GM21619 (cell line): ENCODE measurements at regions not wholly inside any gene's neighbourhood (a gene's known extent, or its start where the extent isn't known, plus 50 kb on each side); places are given as distances from the start of the nearest gene placed in this dataset.
A peak's percentile ranks its signal among the peaks of the same experiment; 100 is the strongest.
"Not testable (repeated sequence)": the region's sequence is repeated elsewhere in the genome, so short reads cannot be mapped to it uniquely, and the experiment has no call there.

Experiments used
- ATAC-seq: cut with Tn5 transposase; IDR thresholded peaks from one replicate; pipeline ENCODE4 v1.9.1; 2021; ENCODE audit not compliant: unreplicated experiment

DNA sequence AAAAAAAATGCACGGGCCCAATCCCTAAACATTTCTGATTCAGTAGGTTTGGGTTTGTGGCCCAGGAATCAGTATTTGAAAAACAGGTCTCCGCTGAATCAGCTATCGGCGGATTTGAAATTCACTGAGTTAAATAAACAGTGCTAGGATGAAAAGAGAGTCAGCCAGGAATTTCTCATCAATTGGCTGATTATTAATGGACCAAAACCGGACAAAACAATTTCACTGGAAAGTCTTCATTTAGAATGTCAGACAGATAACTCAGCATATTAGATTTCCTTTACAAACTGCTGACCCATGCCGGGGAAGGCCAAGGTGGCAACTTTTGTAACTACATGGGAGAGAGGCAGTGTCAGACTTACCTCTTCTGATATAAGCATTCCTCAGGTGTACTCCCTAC lies 99.4 kb upstream of the LSM6 start:
- no peak for ATAC-seq

GRCh38 chr4:146073517-146073916 lies 102.0 kb upstream of the LSM6 start:
- peak; percentile 78 for ATAC-seq

GRCh38 chr4:146072376-146072775 lies 103.1 kb upstream of the LSM6 start:
- ATAC-seq: no peak

DNA sequence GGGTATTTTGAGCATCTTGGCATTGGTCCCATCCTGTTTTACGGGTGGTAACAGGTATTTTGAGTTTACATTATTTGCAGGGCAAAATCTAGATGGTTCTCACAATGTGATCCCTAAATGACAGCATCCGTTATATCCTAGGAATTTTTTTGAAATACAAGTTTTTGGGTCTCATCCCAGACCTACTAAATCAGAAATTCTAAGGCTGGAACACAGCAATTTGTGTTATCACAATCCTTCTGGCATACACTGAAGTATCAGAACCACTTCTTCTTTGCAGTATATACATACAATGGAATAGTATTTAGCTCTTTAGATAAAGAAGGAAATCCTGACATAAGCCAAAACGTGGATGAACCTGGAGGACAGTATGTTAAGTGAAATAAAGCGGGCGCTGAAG lies 104.1 kb upstream of the LSM6 start:
- ATAC-seq: no peak

- no peak for ATAC-seq
Observed at GRCh38 chr4:146063143-146063542, 112.4 kb upstream of the LSM6 start.

DNA sequence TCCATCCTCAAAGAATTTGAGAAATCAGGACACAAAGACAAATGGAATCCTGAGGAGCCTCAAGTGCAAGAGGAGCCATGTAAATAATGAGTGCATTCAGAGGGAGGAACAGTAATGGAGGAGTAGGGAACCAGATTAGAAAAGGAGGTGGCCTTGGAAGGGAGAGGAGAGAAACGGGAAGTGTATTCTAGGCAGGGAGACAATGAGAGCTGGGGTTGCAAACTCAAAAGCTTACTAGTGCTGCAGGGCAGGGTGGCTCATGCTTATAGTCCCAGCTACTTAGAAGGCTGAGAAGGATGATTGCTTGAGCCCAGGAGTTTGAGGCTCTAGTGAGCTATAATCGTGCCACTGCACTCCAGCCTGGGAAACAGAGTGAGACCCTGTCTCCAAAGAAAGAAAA lies 113.2 kb upstream of the LSM6 start:
- no peak for ATAC-seq

- no peak for ATAC-seq
Observed at GRCh38 chr4:146061610-146062334, 113.7 kb upstream of the LSM6 start.

DNA sequence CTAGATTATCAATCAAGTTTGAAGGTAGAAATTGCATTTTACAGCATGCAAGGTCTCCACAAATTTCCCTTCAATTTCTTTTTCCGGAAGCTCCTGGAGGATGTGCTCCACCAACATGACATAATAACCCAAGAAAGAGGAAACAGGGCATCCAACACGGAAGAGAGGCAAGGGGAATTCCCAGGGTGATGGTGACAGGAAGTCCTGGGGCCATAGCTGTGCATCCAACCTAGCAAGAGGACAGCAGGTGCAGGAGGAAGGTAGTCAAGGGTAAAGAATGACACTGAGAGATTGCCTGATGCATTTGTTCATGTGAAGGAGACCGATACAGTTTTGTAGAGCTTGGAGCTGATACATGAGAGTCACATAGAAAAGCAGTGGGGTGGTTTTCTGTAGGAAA lies 115.7 kb upstream of the LSM6 start:
- ATAC-seq: peak; percentile 72

- ATAC-seq: peak; percentile 36
Observed at GRCh38 chr4:146059151-146059550, 116.4 kb upstream of the LSM6 start.

DNA sequence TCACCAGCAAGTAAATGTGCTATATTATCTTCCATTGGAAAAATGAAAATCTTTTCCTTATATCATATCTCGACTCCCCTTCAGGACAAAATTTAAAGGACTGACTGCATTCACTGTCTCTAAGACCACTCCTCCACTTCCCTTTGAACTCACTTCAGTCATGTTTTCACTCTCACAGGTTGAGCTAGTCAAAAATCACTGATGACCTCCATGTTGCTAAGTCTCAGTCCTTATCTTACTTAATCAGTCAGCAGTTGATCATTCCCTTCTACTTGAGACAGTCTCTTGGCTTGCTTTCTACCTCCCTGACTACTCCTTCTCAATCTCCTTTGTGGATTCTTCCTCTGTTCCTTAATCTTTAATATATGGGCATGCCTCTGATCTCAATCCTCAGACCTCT lies 117.0 kb upstream of the LSM6 start:
- no peak for ATAC-seq

- ATAC-seq: no peak
Observed at GRCh38 chr4:146054676-146055075, 116.1 kb upstream of the ZNF827 start.

DNA sequence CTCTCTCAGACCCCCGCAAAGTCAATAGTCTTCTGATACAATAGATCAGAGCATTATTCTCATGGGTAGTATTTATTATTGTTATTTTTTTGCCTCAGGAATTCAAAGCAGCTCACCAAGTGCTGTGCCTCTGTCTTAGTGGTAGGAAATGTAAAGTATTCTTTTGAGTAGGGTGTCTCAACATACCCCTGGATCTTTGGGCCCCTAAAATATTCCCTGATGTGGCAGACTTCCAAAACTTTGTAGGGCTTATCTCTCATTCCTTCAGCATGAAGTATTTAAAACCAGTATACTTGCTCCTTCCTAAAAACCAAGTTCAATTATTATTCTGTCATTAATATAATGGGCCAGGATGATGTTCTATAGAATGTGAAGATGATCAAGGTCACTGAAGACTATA lies 115.3 kb upstream of the ZNF827 start:
- ATAC-seq: no peak

- ATAC-seq: no peak
Observed at GRCh38 chr4:146051728-146052391, 113.2 kb upstream of the ZNF827 start.

GRCh38 chr4:146051223-146051622 lies 112.6 kb upstream of the ZNF827 start:
- no peak for ATAC-seq

- peak; percentile 85 for ATAC-seq
Observed at GRCh38 chr4:146049802-146050201, 111.2 kb upstream of the ZNF827 start.

GRCh38 chr4:146047768-146048167 lies 109.1 kb upstream of the ZNF827 start:
- not testable (repeated sequence) for ATAC-seq

DNA sequence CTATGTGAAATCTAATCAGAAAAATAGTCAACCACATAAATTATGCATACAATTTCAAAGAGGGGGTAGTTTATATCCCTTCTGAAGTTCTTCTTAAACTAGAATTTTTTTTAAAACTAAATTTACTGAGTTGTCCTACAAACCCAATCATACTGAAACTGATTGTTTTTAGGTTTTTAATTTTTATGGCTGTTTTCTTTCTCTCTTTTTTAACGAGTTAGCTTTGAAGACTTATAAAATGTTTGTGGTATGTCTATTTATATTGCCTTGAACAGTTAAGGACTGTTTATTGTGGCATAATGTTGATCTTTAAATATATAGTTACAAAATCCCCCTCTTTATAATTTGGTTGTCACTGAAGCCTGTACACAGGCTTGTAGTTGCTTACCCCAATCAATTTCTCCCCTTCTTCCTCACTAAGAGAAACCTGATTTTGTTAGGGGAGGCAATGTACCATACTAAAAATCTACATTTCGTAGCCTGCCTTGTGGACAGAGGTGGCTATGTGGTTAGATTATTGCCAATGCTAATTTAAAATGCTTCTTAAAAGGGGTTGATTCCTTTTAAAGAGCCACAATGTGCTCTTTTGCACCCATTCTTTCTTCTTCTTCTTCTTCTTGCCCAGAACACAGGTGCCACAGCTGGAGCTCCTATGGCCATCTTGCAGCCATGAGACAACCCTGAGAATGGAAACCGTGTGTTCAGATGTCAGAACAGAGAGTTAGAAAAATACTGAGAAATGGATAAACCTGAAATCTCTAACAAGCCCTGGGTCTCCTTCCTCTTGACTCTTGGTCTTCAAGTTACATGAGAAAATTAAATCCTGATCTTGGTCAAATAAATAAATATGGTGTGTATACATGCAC lies 102.7 kb upstream of the ZNF827 start:
- peak; percentile 55 for ATAC-seq

GRCh38 chr4:146040623-146041022 lies 102.0 kb upstream of the ZNF827 start:
- no peak for ATAC-seq

- no peak for ATAC-seq
Observed at GRCh38 chr4:146033149-146033548, 94.5 kb upstream of the ZNF827 start.

DNA sequence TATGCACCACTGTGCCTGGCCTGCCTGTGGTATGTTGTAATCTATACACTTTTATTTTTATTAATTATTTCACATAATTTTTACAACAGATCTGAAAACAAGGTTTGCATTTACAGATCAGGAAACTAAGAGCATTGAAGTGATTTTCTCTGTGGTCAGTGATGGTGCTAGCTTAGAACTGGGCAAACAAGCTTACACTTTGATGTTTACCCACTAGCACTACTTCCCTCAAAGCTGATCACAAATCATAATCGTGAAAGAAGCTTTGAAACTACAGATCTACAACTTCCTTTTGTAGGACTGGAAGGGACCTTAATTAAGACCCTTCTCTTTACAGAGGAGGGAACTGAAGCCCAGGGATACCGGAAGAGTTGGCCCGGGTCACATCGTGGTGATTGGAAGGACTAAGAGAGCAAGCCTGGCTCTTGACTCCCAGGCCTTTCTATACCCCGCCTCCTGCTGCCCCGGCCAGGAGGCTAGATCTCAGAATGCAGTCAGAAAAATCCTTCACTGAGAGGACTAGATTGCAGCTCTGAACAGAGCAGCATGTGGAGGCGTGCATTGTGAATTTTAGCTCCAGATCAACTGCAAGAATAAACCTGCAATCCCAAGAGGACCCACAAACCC lies 93.7 kb upstream of the ZNF827 start:
- no peak for ATAC-seq

DNA sequence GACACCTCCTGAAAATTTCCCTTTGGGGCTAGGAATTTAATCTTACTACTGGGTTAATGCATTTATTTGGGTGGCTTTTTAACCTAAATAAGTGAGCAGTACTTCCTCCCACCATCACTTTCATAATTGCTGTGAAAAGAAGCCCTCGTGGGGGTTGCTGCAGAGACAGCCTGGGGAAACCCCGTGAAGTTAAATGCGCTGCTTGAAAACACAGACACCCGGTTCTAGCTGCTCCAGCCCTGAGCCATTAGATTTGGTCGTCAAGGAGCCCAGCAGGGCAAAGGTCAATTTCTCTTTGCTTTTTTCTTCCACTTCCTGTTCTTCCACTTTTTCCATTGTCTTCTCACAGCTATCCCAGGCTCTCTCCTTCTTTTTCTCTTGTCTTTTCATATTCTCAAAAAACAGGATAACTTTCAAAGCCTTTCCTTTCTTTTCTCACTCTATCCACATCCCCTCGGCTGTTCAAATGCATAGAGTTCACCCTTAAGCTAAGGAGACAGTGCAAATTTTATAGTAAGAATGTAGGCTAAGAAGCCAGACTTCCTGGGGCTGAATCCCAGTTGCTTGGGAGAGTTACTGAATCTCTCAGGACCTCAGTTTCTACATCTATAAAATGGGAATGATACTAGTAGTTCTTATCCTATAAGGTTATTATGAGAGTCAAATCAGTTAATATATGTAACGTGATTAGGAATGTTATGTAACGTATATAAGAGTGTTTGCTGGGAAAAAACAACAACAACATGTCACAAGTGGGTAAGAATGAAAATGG lies 91.5 kb upstream of the ZNF827 start:
- ATAC-seq: peak; percentile 87
